ENCODE measurements at regions not wholly inside any gene's neighbourhood (a gene's known extent, or its start where the extent isn't known, plus 50 kb on each side); places are given as distances from the start of the nearest gene placed in this dataset.

DNA sequence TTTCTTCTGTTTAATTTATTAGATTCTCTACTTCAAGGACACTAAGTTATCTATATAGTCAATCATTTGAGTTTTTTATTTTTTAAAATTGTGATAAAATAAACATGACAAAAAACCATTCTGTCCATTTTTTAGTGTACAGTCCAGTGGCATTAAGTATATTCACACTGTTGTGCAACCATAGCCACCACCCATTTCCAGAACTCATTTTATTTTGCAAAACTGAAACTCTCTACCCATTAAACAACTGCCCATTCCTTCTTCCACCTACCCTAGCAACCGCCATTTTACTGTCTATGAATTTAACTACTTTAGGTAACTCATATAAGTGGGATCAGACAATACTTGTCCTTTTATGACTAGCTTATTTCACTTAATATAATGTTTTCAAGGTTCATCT is 275.6 kb downstream of the SH3GL2 start:
- TF ChIP-seq CTCF (IDR thresholded peaks at IDR 0.05), result no peak
- TF ChIP-seq POLR2A (IDR thresholded peaks at IDR 0.05), result no peak

All from heart left ventricle (tissue), 13 donors.